ENCODE measurements at regions not wholly inside any gene's neighbourhood (a gene's known extent, or its start where the extent isn't known, plus 50 kb on each side); places are given as distances from the start of the nearest gene placed in this dataset.

- DNase-seq (ENCODE audit: low read depth) = no peak
Observed at GRCh38 chr5:8050616-8051175, 181.7 kb downstream of the MTRR start.

GRCh38 chr5:8053270-8053669 is 184.3 kb downstream of the MTRR start:
- no peak for DNase-seq (ENCODE audit: low read depth)

DNA sequence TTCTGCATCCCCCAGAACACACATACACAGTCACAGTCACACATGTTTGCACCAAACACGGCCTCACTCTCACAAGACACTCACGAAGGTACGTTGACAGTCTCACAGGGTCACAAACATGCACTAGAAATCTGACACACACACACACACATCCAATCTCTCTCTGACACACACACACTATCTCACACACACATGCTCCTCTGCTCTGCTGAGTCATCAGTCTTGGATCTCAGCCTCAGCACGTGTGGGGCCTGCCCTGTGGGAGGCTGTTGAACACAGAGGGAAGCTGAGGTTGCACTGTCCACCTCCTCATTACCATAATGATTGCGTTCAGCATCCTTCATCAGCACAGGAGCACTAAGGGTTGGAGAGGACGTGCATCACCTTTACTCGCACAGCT is 188.8 kb downstream of the MTRR start:
- DNase-seq (ENCODE audit: low read depth) = no peak

DNA sequence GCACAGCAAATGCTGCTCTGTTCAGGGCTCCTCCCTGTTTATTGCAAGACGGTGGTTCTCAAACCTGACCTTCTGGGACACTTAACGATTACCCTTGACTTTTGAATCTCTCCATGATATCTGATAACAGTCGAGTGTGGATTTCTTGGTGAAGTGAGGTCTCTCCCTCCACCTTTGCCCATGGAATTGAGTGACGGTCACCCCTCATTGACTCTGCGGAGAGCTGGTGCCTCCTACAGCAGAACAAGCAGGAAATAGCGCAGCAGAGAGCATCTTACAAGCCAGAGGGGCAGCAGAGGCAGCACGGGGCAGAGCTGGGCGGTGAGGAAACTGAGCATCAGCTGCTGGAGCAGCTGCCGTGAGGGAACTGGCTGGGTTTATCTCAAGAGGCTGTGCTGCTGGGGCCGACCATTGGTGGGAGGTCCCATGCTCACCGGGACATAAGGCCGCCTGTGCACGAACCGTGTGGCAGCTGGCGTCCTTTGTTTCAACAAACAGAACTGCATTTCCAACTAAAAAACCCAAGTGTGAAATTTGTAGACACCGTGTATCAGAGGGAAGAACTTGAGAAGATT is 189.8 kb downstream of the MTRR start:
- DNase-seq (ENCODE audit: low read depth) = no peak

- no peak for DNase-seq (ENCODE audit: low read depth)
Observed at GRCh38 chr5:8059337-8059736, 190.4 kb downstream of the MTRR start.

DNA sequence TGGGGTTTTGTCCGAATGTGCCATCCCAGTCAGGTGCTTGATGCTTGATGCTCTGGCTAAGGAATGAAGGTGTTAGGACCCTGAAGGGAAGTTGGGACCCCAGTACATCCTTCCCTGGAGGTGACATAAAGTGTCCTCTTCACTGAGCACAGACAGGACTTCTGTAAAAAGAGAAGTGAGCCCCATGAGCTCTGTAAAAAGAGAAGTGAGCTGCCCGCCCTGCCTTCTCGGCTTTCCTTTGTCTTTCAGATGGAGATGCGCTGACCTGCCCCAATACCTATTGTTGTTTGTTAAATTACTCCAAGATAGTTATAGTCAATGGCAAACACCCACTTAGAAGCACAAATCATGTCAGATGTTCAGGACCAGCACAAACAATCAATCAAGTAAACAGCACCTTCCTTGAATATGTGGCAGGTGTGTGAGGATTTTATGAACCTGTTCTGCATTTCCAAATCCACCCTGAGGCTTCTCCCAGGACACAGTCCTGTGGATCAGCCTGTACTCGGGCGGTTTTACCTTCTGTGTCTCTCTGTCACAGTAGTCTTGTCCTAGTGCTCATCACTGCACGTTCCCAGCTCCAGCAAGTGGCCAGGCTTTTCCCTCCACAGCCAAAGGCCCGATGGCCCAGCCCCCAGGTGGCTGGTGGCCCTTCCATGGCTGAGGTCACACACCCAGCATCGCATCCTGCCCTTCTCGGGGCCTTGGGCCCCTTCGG is 191.4 kb downstream of the MTRR start:
- DNase-seq (ENCODE audit: low read depth) = no peak

DNA sequence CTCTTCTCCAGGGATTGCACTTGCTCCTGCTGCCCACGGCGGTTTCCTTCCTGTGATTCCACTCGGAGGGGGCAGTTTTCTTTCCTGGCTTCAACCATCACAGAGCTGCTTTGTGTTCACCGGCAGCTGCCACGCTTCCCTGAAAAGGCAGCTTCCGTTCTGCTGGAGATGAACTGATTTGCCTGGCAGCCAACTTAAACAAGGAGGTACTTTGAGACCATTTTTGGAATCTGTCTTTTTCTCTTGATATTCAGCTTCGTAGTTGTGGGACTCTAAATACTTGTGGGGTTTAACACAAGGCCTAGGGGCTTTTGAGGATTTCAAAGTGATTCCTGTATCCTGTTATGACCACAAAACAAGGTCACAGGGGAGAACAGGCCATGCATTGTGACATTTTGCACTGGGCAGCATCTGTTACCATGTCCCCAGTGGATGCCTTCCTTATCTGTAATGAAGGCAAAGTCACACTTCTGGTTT is 192.0 kb downstream of the MTRR start:
- no peak for DNase-seq (ENCODE audit: low read depth)

DNA sequence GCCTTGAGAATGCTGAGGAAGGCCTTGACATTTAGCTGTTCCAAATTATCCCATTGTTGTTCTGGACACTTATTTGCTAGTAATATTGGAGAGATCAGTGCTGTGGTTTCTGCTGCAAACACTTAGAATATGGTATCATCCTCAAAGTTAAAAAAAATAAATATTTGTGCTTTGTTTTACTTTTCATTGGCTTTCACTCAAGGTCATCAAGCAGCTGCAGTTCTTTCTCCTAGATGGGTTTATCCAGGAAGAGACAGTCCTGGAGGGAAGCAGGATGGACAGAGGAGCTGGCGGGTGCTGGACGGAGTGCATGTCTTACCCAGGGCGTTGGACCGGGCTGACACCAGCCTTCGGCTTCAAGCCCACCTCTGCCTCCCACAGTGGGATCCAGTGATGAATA is 193.6 kb downstream of the MTRR start:
- no peak for DNase-seq (ENCODE audit: low read depth)

GRCh38 chr5:8068078-8068477 is 199.1 kb downstream of the MTRR start:
- DNase-seq (ENCODE audit: low read depth) = no peak

DNA sequence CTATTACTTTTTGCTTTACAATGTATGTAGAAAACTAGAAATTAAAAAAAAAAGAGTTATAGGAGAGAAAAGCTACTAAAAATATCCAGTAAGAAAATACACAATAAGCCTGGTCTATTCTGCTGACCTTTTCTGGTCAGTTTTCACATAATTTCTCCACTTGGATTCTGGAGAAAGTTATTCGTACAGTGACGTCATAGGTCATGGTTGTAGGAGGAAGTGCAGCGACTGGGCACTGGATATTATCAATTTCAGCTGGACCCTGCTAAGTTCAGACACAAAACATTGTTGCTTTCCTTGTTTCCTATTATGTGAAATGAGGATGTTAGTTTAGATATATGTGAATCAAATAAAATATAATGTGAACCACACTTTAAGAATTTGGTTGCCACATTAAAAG is 201.2 kb downstream of the MTRR start:
- DNase-seq (ENCODE audit: low read depth) = no peak

DNA sequence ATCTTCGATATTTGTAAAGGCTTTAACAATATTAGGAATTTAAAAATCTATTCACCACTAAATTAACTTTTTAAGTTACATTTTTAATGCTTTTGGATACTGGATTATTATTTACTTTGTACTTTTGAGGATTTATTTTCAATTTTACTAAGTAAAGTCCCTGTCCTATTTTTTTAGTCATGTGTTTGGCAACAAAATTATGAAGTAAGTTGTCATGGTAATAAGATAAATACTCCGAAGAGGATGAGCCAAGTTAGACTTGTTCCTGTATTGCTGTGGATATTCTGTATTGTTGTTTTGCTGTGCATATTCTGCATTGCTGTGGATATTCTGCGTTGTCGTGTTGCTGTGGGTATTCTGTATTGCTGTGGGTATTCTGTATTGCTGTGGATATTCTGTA is 210.1 kb downstream of the MTRR start:
- no peak for DNase-seq (ENCODE audit: low read depth)

GRCh38 chr5:8081179-8081578 is 212.2 kb downstream of the MTRR start:
- no peak for DNase-seq (ENCODE audit: low read depth)

GRCh38 chr5:8093669-8094068 is 224.7 kb downstream of the MTRR start:
- DNase-seq (ENCODE audit: low read depth) = no peak

GRCh38 chr5:8094304-8094703 is 225.4 kb downstream of the MTRR start:
- no peak for DNase-seq (ENCODE audit: low read depth)

GRCh38 chr5:8097146-8097545 is 228.2 kb downstream of the MTRR start:
- no peak for DNase-seq (ENCODE audit: low read depth)

- no peak for DNase-seq (ENCODE audit: low read depth)
Observed at GRCh38 chr5:8098081-8098480, 229.1 kb downstream of the MTRR start.

- DNase-seq (ENCODE audit: low read depth) = no peak
Observed at GRCh38 chr5:8102714-8103113, 233.8 kb downstream of the MTRR start.

DNA sequence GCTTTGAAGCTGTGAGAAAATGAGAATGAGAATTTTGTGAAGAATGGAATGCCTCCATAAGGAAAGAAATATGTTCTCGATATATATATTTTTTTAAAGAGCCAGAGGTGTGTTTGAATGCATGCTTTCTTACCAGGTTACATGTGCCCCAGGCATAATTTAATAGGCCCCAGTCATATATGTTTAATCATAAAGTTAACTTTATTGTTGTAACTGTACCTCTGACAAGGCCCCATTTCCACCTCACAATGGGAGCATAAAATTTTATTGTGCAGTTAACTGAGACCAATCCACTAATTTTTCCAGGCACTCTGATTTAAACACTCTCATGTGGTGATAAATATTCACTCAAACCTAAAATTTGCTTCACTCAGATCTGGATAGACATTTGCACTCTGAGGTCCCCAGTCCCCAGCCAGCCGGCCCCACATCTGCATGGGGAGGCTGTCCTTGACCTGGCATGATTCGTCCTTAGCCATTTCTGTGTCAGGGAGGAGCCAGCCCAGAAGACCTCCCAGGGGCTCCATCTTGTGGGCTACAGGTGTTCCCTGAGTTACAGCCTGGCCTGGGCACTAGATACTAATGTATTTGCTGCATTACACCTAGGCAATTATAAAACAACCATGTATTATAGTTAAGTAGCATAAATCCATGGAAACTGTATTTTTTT is 245.8 kb downstream of the MTRR start:
- DNase-seq (ENCODE audit: low read depth) = no peak

GRCh38 chr5:8123559-8123958 is 254.6 kb downstream of the MTRR start:
- DNase-seq (ENCODE audit: low read depth) = no peak

DNA sequence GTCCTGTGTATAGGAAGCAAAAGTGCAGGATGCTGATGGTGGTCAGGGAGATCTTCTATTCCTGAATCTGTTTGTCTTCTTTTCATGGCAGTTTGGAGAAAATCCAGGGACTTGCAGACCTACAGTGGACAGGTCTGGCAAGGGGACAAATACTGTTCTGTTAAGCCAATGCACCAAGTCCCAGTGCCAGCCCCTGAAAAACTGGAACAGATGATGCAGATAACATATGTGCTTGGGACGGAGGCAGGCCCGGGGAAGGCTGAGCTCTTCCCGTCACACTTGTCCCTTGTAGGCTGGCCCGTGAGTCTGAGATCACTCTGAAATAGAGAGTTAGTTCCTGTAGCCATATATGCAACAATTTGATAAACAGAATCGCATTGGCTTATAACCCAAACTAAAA is 265.7 kb downstream of the MTRR start:
- no peak for DNase-seq (ENCODE audit: low read depth)

- DNase-seq (ENCODE audit: low read depth) = no peak
Observed at GRCh38 chr5:8135742-8136141, 266.8 kb downstream of the MTRR start.

DNA sequence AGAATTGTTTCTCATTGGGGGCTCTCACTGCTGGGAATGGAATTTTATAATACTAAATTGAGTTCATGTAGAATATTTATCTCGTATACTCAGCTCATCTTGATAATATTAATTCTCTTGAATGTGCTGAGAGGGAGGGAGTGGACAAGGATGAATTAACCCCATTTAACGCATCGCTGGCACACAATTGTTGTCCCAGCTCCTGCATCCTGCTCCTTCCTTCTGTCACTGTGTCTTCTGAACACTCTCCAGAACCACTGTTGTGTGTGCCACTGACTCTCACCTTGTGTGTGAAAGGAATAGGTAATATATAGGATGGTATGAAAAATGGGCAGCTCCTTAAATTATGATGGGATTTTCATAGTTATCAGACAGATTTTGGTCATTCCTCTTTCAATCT is 267.3 kb downstream of the MTRR start:
- no peak for DNase-seq (ENCODE audit: low read depth)

DNA sequence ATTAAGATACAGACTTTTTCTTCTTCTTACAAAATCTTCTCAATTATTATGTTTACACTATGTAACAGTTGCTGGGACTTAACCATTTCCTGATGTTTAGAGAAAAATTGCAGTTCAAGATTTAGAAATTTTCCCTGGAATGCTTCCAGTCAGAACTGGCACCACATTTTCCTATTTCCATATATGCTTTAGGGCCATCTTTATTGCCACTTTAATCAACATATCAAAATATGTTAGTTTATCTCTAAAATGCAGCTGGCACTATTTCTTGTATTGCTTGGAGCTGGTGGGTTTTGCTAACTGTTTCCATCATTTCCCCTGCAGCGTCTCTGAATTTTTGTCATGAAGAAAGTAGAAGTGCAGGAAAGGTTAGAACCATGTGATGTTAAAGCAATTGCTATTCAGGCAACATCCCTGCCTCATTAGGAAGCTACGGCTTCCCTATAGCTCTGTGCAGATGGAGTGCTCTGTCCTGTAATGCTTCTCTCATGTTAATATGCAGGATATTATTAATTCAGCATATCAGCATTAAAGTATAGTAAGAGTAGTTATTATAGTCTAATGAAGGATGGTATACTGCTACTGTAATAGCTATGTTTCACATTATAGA is 269.1 kb downstream of the MTRR start:
- DNase-seq (ENCODE audit: low read depth) = no peak
